Stomach (tissue), 8 donors: ENCODE measurements at regions not wholly inside any gene's neighbourhood (a gene's known extent, or its start where the extent isn't known, plus 50 kb on each side); places are given as distances from the start of the nearest gene placed in this dataset.

Experiments used
- DNase-seq, 2 donors: peaks; one replicate each; pipeline versions ENCODE4 v3.0.0 to v3.0.0-alpha.2; 2013 to 2019
- H3K27ac ChIP-seq, 5 donors: fragments of 200-600 bp in 4 of 5; sonication (generic) in 4 of 5; one replicate each; pipeline ENCODE4 v1.5.1; 2013 to 2019; ENCODE audit warnings: mild to moderate bottlenecking in 1 of 5, moderate library complexity in 1 of 5
- H3K27me3 ChIP-seq, 3 donors: fragments of 200-600 bp; sonication (generic); one replicate each; pipeline ENCODE4 v1.5.1; 2017 to 2019; ENCODE audit warnings: mixed run types in 1 of 3
- H3K36me3 ChIP-seq, 4 donors: fragments of 200-600 bp; sonication (generic); 1 replicate in 3 of 4; 2 replicates in 1 of 4; pipeline ENCODE4 v1.5.1; 2016 to 2019
- H3K4me1 ChIP-seq, 4 donors: fragments of 200-600 bp; sonication (generic); one replicate each; pipeline ENCODE4 v1.5.1; 2016 to 2019
- H3K4me3 ChIP-seq, 4 donors: fragments of 200-600 bp; sonication (generic) in 3 of 4; one replicate each; pipeline ENCODE4 v1.5.1; 2016 to 2019; ENCODE audit warnings: mild to moderate bottlenecking in 1 of 4
- H3K9me3 ChIP-seq, 4 donors: fragments of 200-600 bp; sonication (generic); one replicate each; pipeline ENCODE4 v1.5.1; 2016 to 2019
- CTCF ChIP-seq, 7 experiments: fragments of 450-650 bp in 4 of 7; fragments of 200-600 bp in 3 of 7; sonication (generic) in 3 of 7; IDR thresholded peaks; one replicate each; pipeline ENCODE4 v1.5.1; 2016 to 2019; ENCODE audit warnings: antibody characterized with exemption in 7 of 7, control low read depth in 2 of 7, mild to moderate bottlenecking in 1 of 7
- EP300 ChIP-seq: sonication (generic); formaldehyde crosslinking; IDR thresholded peaks from one replicate; pipeline ENCODE4 v1.6.1; 2017; ENCODE audit warnings: antibody characterized with exemption
- POLR2A ChIP-seq, 4 donors: fragments of 450-650 bp; IDR thresholded peaks; one replicate each; pipeline ENCODE4 v1.6.1; 2016; ENCODE audit warnings: antibody characterized with exemption in 4 of 4, control low read depth in 2 of 4, mild to moderate bottlenecking in 1 of 4, moderate library complexity in 1 of 4
- POLR2AphosphoS5 ChIP-seq, 3 donors: sonication (generic); formaldehyde crosslinking; IDR thresholded peaks; one replicate each; pipeline ENCODE4 v1.6.1; 2016; ENCODE audit warnings: antibody characterized with exemption in 3 of 3
- WGBS, 5 donors: extraction: QIAGEN DNeasy Blood & Tissue Kit in 3 of 5; methylation state at CpG; one replicate each; pipeline versions ENCODE4 v1.1.5 to v1.1.7; 2013 to 2018; 5-methylcytosine and 5-hydroxymethylcytosine counted together
- intact Hi-C: fragments of 100-400 bp; cut with DNase I; formaldehyde crosslinking; loops from one replicate; pipeline ENCODE4 v1.15.1; 2023; ENCODE audit warnings: low total_unique reads
- donor health status: healthy with polysubstance abuse.
- donor health status: Bipolar disorder and iron deficiency.
- donor health status: healthy.

DNA sequence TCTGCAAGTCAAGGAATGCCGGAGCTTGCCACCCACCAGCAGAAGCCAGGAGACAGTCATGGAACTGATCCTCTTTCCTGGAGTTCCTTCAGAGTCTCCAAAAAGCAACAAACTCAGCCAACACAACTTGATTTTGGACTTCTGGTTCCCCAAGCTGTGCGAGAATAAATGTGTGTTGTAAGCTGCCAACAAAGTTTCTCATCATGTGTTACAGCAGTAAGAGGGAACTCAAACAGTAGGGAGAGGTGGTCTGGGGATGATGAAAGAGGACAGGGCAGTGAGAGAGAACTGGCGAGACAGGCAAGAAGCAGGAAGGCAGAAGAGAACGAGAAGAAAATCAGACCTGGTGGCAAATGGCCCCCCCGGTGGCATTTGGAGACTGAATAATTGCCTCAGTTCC, 204.9 kb downstream of the MAF start:
- H3K9me3 ChIP-seq: peaks cover 0 to 6% (median 0%) of the 10 kb centered on the region in 4 donors
- no peaks in the 10 kb centered on the region for H3K36me3 ChIP-seq
- no peaks in the 10 kb centered on the region for H3K27me3 ChIP-seq
- WGBS, 5 donors: 79 to 89% (median 85%) methylated on average over 5 of the region's 5 CpGs
- TF ChIP-seq CTCF (IDR thresholded peaks at IDR 0.05) (no peak), POLR2A (IDR thresholded peaks at IDR 0.05) (no peak), POLR2AphosphoS5 (IDR thresholded peaks at IDR 0.05) (no peak), EP300 (no peak)
- H3K27ac ChIP-seq: no peak overlapping the region
- no peak for DNase-seq
- H3K4me3 ChIP-seq: no peak overlapping the region
- peaks cover 0 to 2% (median under 1%) of the 10 kb centered on the region in 4 donors for H3K4me1 ChIP-seq
- intact Hi-C loops: no loop called here

GRCh38 chr16:79394206-79394605, 206.3 kb downstream of the MAF start:
- WGBS, 5 donors: 71 to 80% (median 75%) methylated on average over 3 of the region's 3 CpGs
- TF ChIP-seq EP300: no peak
- no peak for TF ChIP-seq POLR2AphosphoS5 (IDR thresholded peaks at IDR 0.05)
- TF ChIP-seq CTCF (IDR thresholded peaks at IDR 0.05): no peak
- TF ChIP-seq POLR2A (IDR thresholded peaks at IDR 0.05): no peak
- no peak for DNase-seq
- Histone ChIP-seq H3K27ac (no peak overlapping the region), H3K36me3 (no peaks in the 10 kb centered on the region), H3K4me3 (no peak overlapping the region), H3K9me3 (peaks cover 0 to 6% (median 0%) of the 10 kb centered on the region in 4 donors), H3K27me3 (no peaks in the 10 kb centered on the region), H3K4me1 (no peaks in the 10 kb centered on the region)
- intact Hi-C loops: no loop called here

DNA sequence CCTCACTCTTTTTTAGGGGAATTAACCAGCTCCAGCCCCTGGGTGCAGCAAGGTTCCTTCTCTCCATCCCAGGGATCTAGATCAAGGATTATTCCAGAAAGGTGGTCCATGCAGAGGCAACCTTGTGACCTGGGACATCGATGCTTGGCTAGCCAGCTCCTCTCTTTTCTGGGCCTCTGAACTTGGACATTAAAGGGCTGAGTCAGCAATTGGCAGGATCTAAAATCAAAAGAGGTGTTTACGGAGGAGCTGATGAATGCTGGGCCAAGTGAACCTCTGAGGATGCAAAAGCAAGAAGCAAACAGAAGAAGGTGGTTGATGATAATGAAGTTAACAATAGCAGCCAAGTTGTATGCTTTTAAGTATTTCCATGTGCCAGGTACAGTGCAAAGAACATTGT, 207.0 kb downstream of the MAF start:
- intact Hi-C loops: no loop called here
- Histone ChIP-seq H3K27ac (no peak overlapping the region), H3K9me3 (peaks cover 0 to 6% (median 0%) of the 10 kb centered on the region in 4 donors), H3K4me3 (no peak overlapping the region), H3K36me3 (no peaks in the 10 kb centered on the region), H3K4me1 (no peaks in the 10 kb centered on the region), H3K27me3 (no peaks in the 10 kb centered on the region)
- no peak for TF ChIP-seq POLR2AphosphoS5 (IDR thresholded peaks at IDR 0.05)
- no peak for TF ChIP-seq CTCF (IDR thresholded peaks at IDR 0.05)
- TF ChIP-seq POLR2A (IDR thresholded peaks at IDR 0.05): no peak
- TF ChIP-seq EP300: no peak
- WGBS, 5 donors: 83 to 90% (median 85%) methylated on average over 2 of the region's 2 CpGs
- DNase-seq: no peak

DNA sequence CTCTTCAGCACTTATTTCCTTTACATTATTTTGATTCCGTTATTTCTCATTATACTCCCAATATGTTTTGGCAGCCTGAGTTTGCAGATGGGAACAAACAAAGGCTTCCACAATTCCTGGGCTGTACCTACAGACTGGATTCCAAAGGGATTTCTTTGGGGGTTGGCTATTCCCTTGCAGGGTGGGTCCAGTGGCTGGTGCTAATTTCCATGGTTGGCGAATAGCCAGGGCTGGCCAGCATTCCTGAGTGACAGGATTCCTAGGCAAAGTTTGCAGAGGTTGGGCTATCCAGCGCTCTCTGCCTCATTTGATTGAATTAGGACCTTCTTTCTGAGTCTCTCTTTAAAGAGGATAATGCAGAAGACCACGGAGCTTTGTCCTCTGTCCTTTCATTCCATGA, 207.4 kb downstream of the MAF start:
- intact Hi-C loops: no loop called here
- DNase-seq: peak in 1 of 2 donors; percentile 25
- TF ChIP-seq CTCF (IDR thresholded peaks at IDR 0.05) (no peak), EP300 (no peak), POLR2AphosphoS5 (IDR thresholded peaks at IDR 0.05) (no peak), POLR2A (IDR thresholded peaks at IDR 0.05) (no peak)
- Histone ChIP-seq H3K4me1 (no peaks in the 10 kb centered on the region), H3K4me3 (no peak overlapping the region), H3K9me3 (peaks cover 0 to 5% (median 0%) of the 10 kb centered on the region in 4 donors), H3K36me3 (no peaks in the 10 kb centered on the region), H3K27me3 (no peaks in the 10 kb centered on the region), H3K27ac (no peak overlapping the region)
- 56 to 79% (median 72%) methylated on average over 4 of the region's 4 CpGs for WGBS, 5 donors
